Naive B cell (primary cell): ENCODE measurements at regions not wholly inside any gene's neighbourhood (a gene's known extent, or its start where the extent isn't known, plus 50 kb on each side); places are given as distances from the start of the nearest gene placed in this dataset.

Experiments used
- ATAC-seq, 2 donors: fragments of 150-1000 bp; cut with Tn5 transposase; 2 replicates each; pipeline ENCODE4 v1.10.0; 2021; ENCODE audit warnings: low read depth in 2 of 2, mild to moderate bottlenecking in 2 of 2, moderate library complexity in 2 of 2
- DNase-seq: peaks from one replicate; pipeline ENCODE4 v3.0.0; 2022
- H3K27ac Mint-ChIP-seq, 6 donors: one replicate each; pipeline ENCODE4 v1.8.0; 2020 to 2022; ENCODE audit warnings: mild to moderate bottlenecking in 6 of 6, mixed read lengths in 6 of 6, moderate library complexity in 5 of 6, inconsistent platforms in 2 of 6
- H3K27me3 Mint-ChIP-seq, 3 donors: one replicate each; pipeline ENCODE4 v1.8.0; 2021 to 2022; ENCODE audit warnings: mixed read lengths in 3 of 3, mild to moderate bottlenecking in 1 of 3
- H3K36me3 Mint-ChIP-seq, 2 donors: one replicate each; pipeline ENCODE4 v1.8.0; 2020 to 2022; ENCODE audit warnings: mixed read lengths in 2 of 2, inconsistent platforms in 1 of 2, mild to moderate bottlenecking in 1 of 2
- H3K4me1 Mint-ChIP-seq, 3 donors: one replicate each; pipeline ENCODE4 v1.8.0; 2020 to 2022; ENCODE audit warnings: mixed read lengths in 3 of 3, inconsistent platforms in 1 of 3, mild to moderate bottlenecking in 1 of 3, moderate library complexity in 1 of 3
- H3K4me3 Mint-ChIP-seq, 8 donors: one replicate each; pipeline ENCODE4 v1.8.0; 2020 to 2022; ENCODE audit warnings: mild to moderate bottlenecking in 8 of 8, mixed read lengths in 8 of 8, moderate library complexity in 8 of 8, inconsistent platforms in 2 of 8
- H3K9me3 Mint-ChIP-seq, 7 donors: one replicate each; pipeline ENCODE4 v1.8.0; 2020 to 2022; ENCODE audit warnings: mixed read lengths in 7 of 7, mild to moderate bottlenecking in 5 of 7, inconsistent platforms in 2 of 7, moderate library complexity in 1 of 7

GRCh38 chr10:83871187-83872081 lies 267.9 kb upstream of the GHITM start:
- Mint-ChIP-seq H3K36me3 (no peaks in the 10 kb centered on the region), H3K27me3 (peaks cover 0 to 7% (median 0%) of the 10 kb centered on the region in 3 donors), H3K4me1 (no peaks in the 10 kb centered on the region), H3K9me3 (no peaks in the 10 kb centered on the region), H3K4me3 (no peak overlapping the region), H3K27ac (no peak overlapping the region)
- ATAC-seq: peak; percentile 30 to 49
- DNase-seq: peak; percentile 19

GRCh38 chr10:83880252-83880791 lies 259.0 kb upstream of the GHITM start:
- no peak overlapping the region for H3K4me3 Mint-ChIP-seq
- peaks cover 0 to 3% (median 0%) of the 10 kb centered on the region in 7 donors for H3K9me3 Mint-ChIP-seq
- no peak for ATAC-seq
- H3K36me3 Mint-ChIP-seq: no peaks in the 10 kb centered on the region
- H3K27me3 Mint-ChIP-seq: peaks cover 0 to 8% (median 7%) of the 10 kb centered on the region in 3 donors
- no peak for DNase-seq
- no peak overlapping the region for H3K27ac Mint-ChIP-seq
- H3K4me1 Mint-ChIP-seq: no peaks in the 10 kb centered on the region

- ATAC-seq (no peak), DNase-seq (no peak)
- Mint-ChIP-seq H3K27ac (no peak overlapping the region), H3K9me3 (peaks cover 0 to 3% (median 0%) of the 10 kb centered on the region in 7 donors), H3K4me1 (no peaks in the 10 kb centered on the region), H3K36me3 (no peaks in the 10 kb centered on the region), H3K27me3 (peaks cover 0 to 8% (median 0%) of the 10 kb centered on the region in 3 donors), H3K4me3 (no peak overlapping the region)
Measured at GRCh38 chr10:83881661-83882060, 257.6 kb upstream of the GHITM start.

- Mint-ChIP-seq H3K4me3 (no peak overlapping the region), H3K27me3 (peaks cover 0 to 8% (median 5%) of the 10 kb centered on the region in 3 donors), H3K4me1 (no peaks in the 10 kb centered on the region), H3K36me3 (no peaks in the 10 kb centered on the region), H3K27ac (no peak overlapping the region), H3K9me3 (no peaks in the 10 kb centered on the region)
- DNase-seq (no peak), ATAC-seq (no peak)
Measured at GRCh38 chr10:83886871-83887270, 252.4 kb upstream of the GHITM start.

GRCh38 chr10:83892737-83893136 lies 246.6 kb upstream of the GHITM start:
- H3K36me3 Mint-ChIP-seq: no peaks in the 10 kb centered on the region
- H3K4me3 Mint-ChIP-seq: no peak overlapping the region
- no peak overlapping the region for H3K27ac Mint-ChIP-seq
- ATAC-seq (no peak), DNase-seq (no peak)
- peaks cover 0 to 13% (median 4%) of the 10 kb centered on the region in 3 donors for H3K27me3 Mint-ChIP-seq
- peaks cover 0 to 5% (median 0%) of the 10 kb centered on the region in 7 donors for H3K9me3 Mint-ChIP-seq
- H3K4me1 Mint-ChIP-seq: no peaks in the 10 kb centered on the region

- no peak for DNase-seq
- Mint-ChIP-seq H3K27me3 (peaks cover 0 to 7% (median 0%) of the 10 kb centered on the region in 3 donors), H3K9me3 (peaks cover 0 to 12% (median 0%) of the 10 kb centered on the region in 7 donors), H3K27ac (no peak overlapping the region), H3K4me1 (no peaks in the 10 kb centered on the region), H3K36me3 (no peaks in the 10 kb centered on the region), H3K4me3 (no peak overlapping the region)
- ATAC-seq: no peak
Measured at GRCh38 chr10:83896219-83896618, 243.1 kb upstream of the GHITM start.

GRCh38 chr10:83897626-83898025 lies 241.7 kb upstream of the GHITM start:
- no peak for DNase-seq
- Mint-ChIP-seq H3K4me1 (no peaks in the 10 kb centered on the region), H3K4me3 (no peak overlapping the region), H3K27ac (no peak overlapping the region), H3K9me3 (peaks cover 0 to 14% (median 2%) of the 10 kb centered on the region in 7 donors), H3K27me3 (peaks cover 0 to 7% (median 0%) of the 10 kb centered on the region in 3 donors), H3K36me3 (no peaks in the 10 kb centered on the region)
- no peak for ATAC-seq

GRCh38 chr10:83908506-83908905 lies 230.8 kb upstream of the GHITM start:
- H3K4me3 Mint-ChIP-seq: no peak overlapping the region
- no peaks in the 10 kb centered on the region for H3K4me1 Mint-ChIP-seq
- no peaks in the 10 kb centered on the region for H3K36me3 Mint-ChIP-seq
- H3K9me3 Mint-ChIP-seq: peaks cover 0 to 3% (median 0%) of the 10 kb centered on the region in 7 donors
- ATAC-seq (no peak), DNase-seq (no peak)
- no peaks in the 10 kb centered on the region for H3K27me3 Mint-ChIP-seq
- H3K27ac Mint-ChIP-seq: peak overlapping the region in 1 of 6 donors; percentile 21

- Mint-ChIP-seq H3K36me3 (no peaks in the 10 kb centered on the region), H3K9me3 (no peaks in the 10 kb centered on the region), H3K4me1 (no peaks in the 10 kb centered on the region), H3K27ac (no peak overlapping the region), H3K27me3 (no peaks in the 10 kb centered on the region), H3K4me3 (no peak overlapping the region)
- DNase-seq (no peak), ATAC-seq (no peak)
Measured at GRCh38 chr10:83909001-83909400, 230.3 kb upstream of the GHITM start.

GRCh38 chr10:83915801-83916200 lies 223.5 kb upstream of the GHITM start:
- Mint-ChIP-seq H3K27ac (no peak overlapping the region), H3K27me3 (no peaks in the 10 kb centered on the region), H3K36me3 (no peaks in the 10 kb centered on the region), H3K4me3 (peak overlapping the region in 1 of 8 donors; percentile 36), H3K9me3 (peaks cover 0 to 5% (median 0%) of the 10 kb centered on the region in 7 donors), H3K4me1 (no peaks in the 10 kb centered on the region)
- DNase-seq (no peak), ATAC-seq (no peak)

- no peak for DNase-seq
- no peaks in the 10 kb centered on the region for H3K4me1 Mint-ChIP-seq
- no peak for ATAC-seq
- H3K27ac Mint-ChIP-seq: no peak overlapping the region
- no peaks in the 10 kb centered on the region for H3K36me3 Mint-ChIP-seq
- H3K4me3 Mint-ChIP-seq: no peak overlapping the region
- no peaks in the 10 kb centered on the region for H3K27me3 Mint-ChIP-seq
- peaks cover 0 to 5% (median 0%) of the 10 kb centered on the region in 7 donors for H3K9me3 Mint-ChIP-seq
Measured at GRCh38 chr10:83917537-83918506, 221.5 kb upstream of the GHITM start.

- Mint-ChIP-seq H3K27ac (no peak overlapping the region), H3K27me3 (peaks cover 0 to 7% (median under 1%) of the 10 kb centered on the region in 3 donors), H3K9me3 (peaks cover 0 to 5% (median 0%) of the 10 kb centered on the region in 7 donors), H3K4me1 (no peaks in the 10 kb centered on the region), H3K36me3 (no peaks in the 10 kb centered on the region), H3K4me3 (no peak overlapping the region)
- no peak for DNase-seq
- no peak for ATAC-seq
Measured at GRCh38 chr10:83919187-83919586, 220.1 kb upstream of the GHITM start.
